Fibroblast of upper back skin (primary cell): ENCODE measurements at regions not wholly inside any gene's neighbourhood (a gene's known extent, or its start where the extent isn't known, plus 50 kb on each side); places are given as distances from the start of the nearest gene placed in this dataset.

Experiments used
- DNase-seq: peaks from one replicate; pipeline ENCODE4 v3.0.0-alpha.2; 2013

GRCh38 chr9:31071606-31072286, 1312.7 kb upstream of the ACO1 start:
- no peak for DNase-seq

- DNase-seq = no peak
Observed at GRCh38 chr9:31078175-31078574, 1306.3 kb upstream of the ACO1 start.

GRCh38 chr9:31084350-31084749, 1300.1 kb upstream of the ACO1 start:
- no peak for DNase-seq

- peak; percentile 64 for DNase-seq
Observed at GRCh38 chr9:31089549-31090221, 1294.8 kb upstream of the ACO1 start.

GRCh38 chr9:31100311-31100710, 1284.1 kb upstream of the ACO1 start:
- no peak for DNase-seq

GRCh38 chr9:31103836-31104235, 1280.6 kb upstream of the ACO1 start:
- DNase-seq = peak; percentile 60

GRCh38 chr9:31104249-31104648, 1280.2 kb upstream of the ACO1 start:
- no peak for DNase-seq

- DNase-seq = no peak
Observed at GRCh38 chr9:31112491-31112890, 1272.0 kb upstream of the ACO1 start.

- no peak for DNase-seq
Observed at GRCh38 chr9:31114346-31114745, 1270.1 kb upstream of the ACO1 start.

- peak; percentile 39 for DNase-seq
Observed at GRCh38 chr9:31119890-31120454, 1264.5 kb upstream of the ACO1 start.

- DNase-seq = no peak
Observed at GRCh38 chr9:31124389-31124788, 1260.1 kb upstream of the ACO1 start.

- no peak for DNase-seq
Observed at GRCh38 chr9:31135567-31135966, 1248.9 kb upstream of the ACO1 start.

GRCh38 chr9:31136524-31136923, 1247.9 kb upstream of the ACO1 start:
- no peak for DNase-seq

- DNase-seq = peak; percentile 93
Observed at GRCh38 chr9:31137176-31138160, 1247.0 kb upstream of the ACO1 start.

- peak; percentile 46 for DNase-seq
Observed at GRCh38 chr9:31140316-31140715, 1244.1 kb upstream of the ACO1 start.

GRCh38 chr9:31142456-31142855, 1242.0 kb upstream of the ACO1 start:
- no peak for DNase-seq

GRCh38 chr9:31144614-31145013, 1239.8 kb upstream of the ACO1 start:
- no peak for DNase-seq

- no peak for DNase-seq
Observed at GRCh38 chr9:31146485-31147166, 1237.8 kb upstream of the ACO1 start.

GRCh38 chr9:31153250-31153840, 1231.1 kb upstream of the ACO1 start:
- peak; percentile 12 for DNase-seq

- no peak for DNase-seq
Observed at GRCh38 chr9:31166516-31166915, 1217.9 kb upstream of the ACO1 start.

- no peak for DNase-seq
Observed at GRCh38 chr9:31168161-31168560, 1216.3 kb upstream of the ACO1 start.

GRCh38 chr9:31174681-31175080, 1209.8 kb upstream of the ACO1 start:
- no peak for DNase-seq
